HEK293T (cell line): ENCODE measurements at regions not wholly inside any gene's neighbourhood (a gene's known extent, or its start where the extent isn't known, plus 50 kb on each side); places are given as distances from the start of the nearest gene placed in this dataset.

Experiments used
- CTCF ChIA-PET: fragments of 350-600 bp; formaldehyde crosslinking; extraction: SDS; loops from one replicate; lab custom pipeline; 2021; ENCODE audit warnings: antibody characterized with exemption, inconsistent platforms; lab: Yijun Ruan, JAX
- POLR2A ChIA-PET: fragments of 350-600 bp; formaldehyde crosslinking; extraction: SDS; loops from one replicate; lab custom pipeline; 2020; ENCODE audit warnings: antibody characterized with exemption, inconsistent platforms; lab: Yijun Ruan, JAX
- DNase-seq: peaks from one replicate; pipeline ENCODE4 v3.0.0; 2012; ENCODE audit warnings: mixed read lengths; ENCODE audit errors: extremely low spot score
- ARNT ChIP-seq: fragments of 450-650 bp; IDR thresholded peaks from 2 replicates; pipeline ENCODE4 v1.6.1; 2017; ENCODE audit warnings: mild to moderate bottlenecking
- BHLHE40 ChIP-seq: fragments of 450-650 bp; IDR thresholded peaks from 2 replicates; pipeline ENCODE4 v1.6.1; 2016; ENCODE audit warnings: mild to moderate bottlenecking, moderate library complexity, borderline replicate concordance
- CTBP1 ChIP-seq: fragments of 450-650 bp; IDR thresholded peaks from 2 replicates; pipeline ENCODE4 v1.6.1; 2016; ENCODE audit warnings: borderline replicate concordance
- ELF4 ChIP-seq: fragments of 450-650 bp; IDR thresholded peaks from 2 replicates; pipeline ENCODE4 v1.6.1; 2017; ENCODE audit warnings: antibody characterized with exemption
- FOXA1 ChIP-seq: fragments of 450-650 bp; IDR thresholded peaks from 2 replicates; pipeline ENCODE4 v1.6.1; 2016; ENCODE audit warnings: mild to moderate bottlenecking
- FOXK2 ChIP-seq: fragments of 450-650 bp; IDR thresholded peaks from 2 replicates; pipeline ENCODE4 v1.6.1; 2016; ENCODE audit warnings: mild to moderate bottlenecking
- FOXM1 ChIP-seq: fragments of 450-650 bp; IDR thresholded peaks from 2 replicates; pipeline ENCODE4 v1.6.1; 2017; ENCODE audit warnings: mild to moderate bottlenecking, borderline replicate concordance
- HDGF ChIP-seq: fragments of 450-650 bp; IDR thresholded peaks from 2 replicates; pipeline ENCODE4 v1.6.1; 2017; ENCODE audit warnings: antibody characterized with exemption, borderline replicate concordance
- L3MBTL2 ChIP-seq: fragments of 450-650 bp; conservative IDR thresholded peaks from 2 replicates; pipeline ENCODE4 v1.6.1; 2016; ENCODE audit warnings: mild to moderate bottlenecking
- LEF1 ChIP-seq: fragments of 450-650 bp; IDR thresholded peaks from 2 replicates; pipeline ENCODE4 v1.6.1; 2017; ENCODE audit warnings: mild to moderate bottlenecking, borderline replicate concordance
- NFRKB ChIP-seq: fragments of 450-650 bp; IDR thresholded peaks from 2 replicates; pipeline ENCODE4 v1.6.1; 2016; ENCODE audit warnings: mild to moderate bottlenecking, moderate library complexity
- SP1 ChIP-seq: fragments of 450-650 bp; IDR thresholded peaks from 2 replicates; pipeline ENCODE4 v1.6.1; 2017
- SUZ12 ChIP-seq: fragments of 450-650 bp; IDR thresholded peaks from 2 replicates; pipeline ENCODE4 v1.6.1; 2016; ENCODE audit warnings: mild to moderate bottlenecking
- TARDBP ChIP-seq: fragments of 450-650 bp; IDR thresholded peaks from 2 replicates; pipeline ENCODE4 v1.6.1; 2016
- ZNF384 ChIP-seq: fragments of 450-650 bp; IDR thresholded peaks from 2 replicates; pipeline ENCODE4 v1.6.1; 2016
- TF ChIP-seq, protein P1 (sequence below): fragments of 450-650 bp; IDR thresholded peaks from 2 replicates; pipeline ENCODE4 v1.6.1; 2016

DNA sequence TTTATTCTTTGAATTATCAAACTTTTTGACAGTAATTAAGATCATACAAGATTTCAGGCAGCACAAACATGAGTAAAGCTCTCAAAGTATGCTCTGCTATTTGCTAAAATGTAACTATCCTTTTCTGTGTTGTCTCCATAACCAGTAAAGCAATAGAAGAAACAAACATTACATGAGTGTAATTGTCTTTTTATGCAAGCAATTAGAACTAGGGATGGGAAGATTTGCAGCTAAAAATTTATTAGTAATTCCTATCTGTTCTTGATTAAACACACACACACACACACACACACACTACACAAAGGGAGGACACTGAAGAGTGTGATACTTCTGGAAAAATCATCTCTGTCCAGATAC, 512.9 kb downstream of the FAT4 start:
- ChIA-PET POLR2A (no interaction called here), CTCF (no interaction called here)
- no peak for TF ChIP-seq TARDBP
- no peak for TF ChIP-seq LEF1
- DNase-seq, result no peak

DNA sequence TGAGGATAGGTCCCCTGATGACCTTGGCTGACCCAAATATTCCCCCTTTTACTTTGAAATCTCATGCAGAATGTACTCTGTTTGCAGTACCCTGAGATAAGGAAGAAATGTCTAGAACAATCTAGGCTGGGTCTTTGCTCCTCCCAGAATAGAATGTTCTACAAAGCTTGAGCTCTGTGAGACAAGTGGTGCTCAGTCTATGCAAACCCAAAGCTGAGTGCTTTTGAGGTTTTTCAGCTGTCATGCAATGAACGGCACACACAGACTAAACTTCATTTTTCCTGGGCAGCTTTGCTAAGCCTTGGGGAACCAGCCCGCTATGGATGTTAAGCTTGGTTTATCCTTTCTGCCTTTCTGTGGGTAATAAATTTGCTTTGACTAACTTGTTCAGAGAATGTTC, 513.6 kb downstream of the FAT4 start:
- no peak for TF ChIP-seq ZNF384
- no peak for TF ChIP-seq ELF4
- no peak for TF ChIP-seq NFRKB
- TF ChIP-seq TARDBP, result no peak
- TF ChIP-seq LEF1, result no peak
- no peak for DNase-seq
- ChIA-PET POLR2A (no interaction called here), CTCF (no interaction called here)

DNA sequence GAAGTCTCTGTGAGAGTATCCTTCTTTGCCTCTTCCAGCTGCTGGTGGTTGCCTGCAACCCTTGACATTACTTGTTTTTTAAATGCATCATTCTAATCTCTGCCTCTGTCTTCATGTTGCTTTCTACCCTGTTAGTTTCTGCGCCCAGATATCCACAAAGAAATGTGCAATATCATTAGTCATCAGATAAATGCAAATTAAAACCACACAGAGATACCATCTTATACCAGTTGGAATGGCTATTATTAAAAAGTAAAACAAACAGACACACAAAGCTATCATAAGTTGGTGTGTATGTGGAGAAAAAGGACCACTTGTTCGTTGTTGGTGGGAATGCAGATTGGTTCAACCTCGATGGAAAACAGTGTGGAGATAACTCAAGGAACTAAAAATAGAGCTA, 517.4 kb downstream of the FAT4 start:
- CTCF ChIA-PET, result no interaction called here
- DNase-seq, result no peak

DNA sequence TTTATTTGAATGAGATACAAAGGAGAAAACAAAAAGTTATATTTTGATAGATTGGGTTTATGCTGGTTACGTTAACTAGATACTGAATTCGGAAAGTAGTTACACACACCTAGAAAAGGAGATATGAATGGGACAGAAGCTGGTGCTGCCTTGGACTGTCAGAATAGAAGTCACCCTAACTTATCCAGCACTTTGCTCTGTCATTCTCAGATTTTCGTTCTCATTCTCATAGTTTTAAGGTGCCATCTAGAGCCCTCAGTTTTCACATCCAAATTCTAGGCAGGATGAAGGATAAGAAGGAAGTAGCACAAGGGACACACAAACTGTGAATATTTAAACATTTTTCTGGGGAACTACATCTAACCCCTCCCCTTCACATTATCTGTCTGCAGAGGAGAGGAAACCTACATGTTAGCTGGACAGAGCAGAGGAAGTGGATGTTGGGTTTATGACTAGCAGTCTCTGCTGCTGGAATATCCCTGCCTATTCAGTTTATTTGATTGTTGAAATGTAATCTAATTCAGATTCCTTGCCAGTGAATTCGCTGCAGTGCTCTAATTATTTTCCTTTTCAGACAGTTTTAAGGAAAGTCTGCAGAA, 521.9 kb downstream of the FAT4 start:
- DNase-seq, result no peak
- TF ChIP-seq ZNF384, result no peak
- TF ChIP-seq TARDBP, result no peak
- TF ChIP-seq BHLHE40, result no peak
- TF ChIP-seq FOXK2, result no peak
- TF ChIP-seq ELF4, result no peak
- TF ChIP-seq ARNT, result no peak
- TF ChIP-seq LEF1, result no peak
- TF ChIP-seq SUZ12, result no peak
- no peak for TF ChIP-seq HDGF
- TF ChIP-seq L3MBTL2, result no peak
- no peak for TF ChIP-seq FOXA1
- no peak for TF ChIP-seq CTBP1
- TF ChIP-seq, protein P1, sequence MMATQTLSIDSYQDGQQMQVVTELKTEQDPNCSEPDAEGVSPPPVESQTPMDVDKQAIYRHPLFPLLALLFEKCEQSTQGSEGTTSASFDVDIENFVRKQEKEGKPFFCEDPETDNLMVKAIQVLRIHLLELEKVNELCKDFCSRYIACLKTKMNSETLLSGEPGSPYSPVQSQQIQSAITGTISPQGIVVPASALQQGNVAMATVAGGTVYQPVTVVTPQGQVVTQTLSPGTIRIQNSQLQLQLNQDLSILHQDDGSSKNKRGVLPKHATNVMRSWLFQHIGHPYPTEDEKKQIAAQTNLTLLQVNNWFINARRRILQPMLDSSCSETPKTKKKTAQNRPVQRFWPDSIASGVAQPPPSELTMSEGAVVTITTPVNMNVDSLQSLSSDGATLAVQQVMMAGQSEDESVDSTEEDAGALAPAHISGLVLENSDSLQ, result no peak
- TF ChIP-seq SP1, result no peak
- no peak for TF ChIP-seq FOXM1
- no peak for TF ChIP-seq NFRKB
- ChIA-PET CTCF (no interaction called here), POLR2A (no interaction called here)

More for the DNA sequence above, 517.4 kb downstream of the FAT4 start:
- POLR2A ChIA-PET, result no interaction called here
- TF ChIP-seq CTBP1 (no peak), FOXA1 (no peak), FOXM1 (no peak), NFRKB (no peak), L3MBTL2 (no peak), SUZ12 (no peak), ARNT (no peak), BHLHE40 (no peak)

DNA sequence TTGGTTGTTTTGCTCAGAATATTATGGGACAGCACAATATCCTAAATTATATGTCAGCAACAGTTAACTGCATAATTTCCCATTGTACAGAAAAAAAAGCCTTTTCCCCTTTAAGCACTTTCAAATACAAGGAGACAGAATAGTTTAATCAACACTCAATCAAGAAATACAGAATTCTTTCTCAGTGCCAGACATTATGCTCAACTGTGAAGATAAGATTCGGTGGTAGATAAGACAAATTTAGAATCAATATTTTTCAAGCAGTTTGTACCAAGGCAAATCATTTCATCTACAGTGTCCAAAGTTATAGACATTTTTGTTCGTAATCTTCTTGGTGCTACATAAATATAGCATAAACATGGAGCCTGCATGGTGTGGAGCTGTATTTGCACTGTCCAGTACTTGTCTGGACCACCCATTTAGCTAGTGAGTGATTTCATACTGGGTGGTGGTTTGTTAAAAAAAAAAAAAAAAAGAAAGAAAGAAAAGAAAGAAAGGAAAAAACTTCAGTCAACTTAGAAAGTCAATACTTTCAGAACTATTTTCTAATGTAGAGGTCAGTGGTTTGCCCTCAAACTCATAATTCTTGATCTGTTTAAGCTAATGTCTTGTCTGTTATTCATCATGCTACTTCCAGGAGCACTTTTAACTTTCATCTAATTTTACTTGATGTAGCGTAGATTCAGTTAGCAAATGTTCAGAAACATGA, 522.9 kb downstream of the FAT4 start:
- ChIA-PET POLR2A (no interaction called here), CTCF (no interaction called here)
- DNase-seq, result no peak
- no peak for TF ChIP-seq LEF1

DNA sequence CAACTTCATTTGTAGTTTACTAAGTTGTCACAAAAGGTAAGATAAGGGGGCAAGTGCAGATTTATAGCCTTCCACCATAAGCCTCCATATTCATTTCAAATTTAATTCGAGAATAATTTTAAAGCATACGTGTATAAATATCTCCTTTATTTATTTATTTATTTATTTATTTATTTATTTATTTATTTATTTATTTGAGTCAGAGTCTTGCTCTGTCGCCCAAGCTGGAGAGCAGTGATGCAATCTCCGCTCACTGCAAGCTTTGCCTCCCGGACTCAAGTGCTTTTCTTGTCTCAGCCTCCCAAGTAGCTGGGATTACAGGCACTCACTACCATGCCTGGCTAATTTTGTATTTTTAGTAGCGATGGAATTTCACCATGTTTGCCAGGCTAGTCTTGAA, 523.4 kb downstream of the FAT4 start:
- ChIA-PET CTCF (no interaction called here), POLR2A (no interaction called here)
- no peak for TF ChIP-seq FOXA1
- no peak for TF ChIP-seq CTBP1
- TF ChIP-seq SP1, result no peak
- no peak for DNase-seq

DNA sequence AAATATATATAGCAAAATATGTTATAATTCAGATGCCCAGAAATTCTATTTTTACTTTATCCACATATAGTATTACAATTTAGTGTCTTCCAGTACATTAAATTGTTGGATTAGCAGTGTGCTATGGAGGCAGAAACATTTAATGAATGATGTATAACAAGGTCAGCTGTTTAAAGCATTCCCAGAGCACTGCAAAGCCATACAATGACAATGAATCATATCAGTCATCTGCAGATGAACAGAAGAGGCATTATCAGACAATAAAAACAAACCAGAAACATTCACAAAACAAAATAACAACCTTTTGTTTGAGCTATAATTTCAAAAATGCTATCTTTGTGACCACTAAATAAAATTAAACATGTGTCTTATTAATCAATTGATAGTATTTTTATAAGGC, 524.2 kb downstream of the FAT4 start:
- CTCF ChIA-PET, result no interaction called here
- DNase-seq, result no peak
- TF ChIP-seq HDGF, result no peak
- TF ChIP-seq BHLHE40, result no peak
- no peak for TF ChIP-seq ELF4
- no peak for TF ChIP-seq L3MBTL2
- no peak for TF ChIP-seq FOXA1
- no peak for TF ChIP-seq FOXM1
- no peak for TF ChIP-seq NFRKB
- no peak for TF ChIP-seq SP1
- TF ChIP-seq CTBP1, result no peak
- no peak for TF ChIP-seq ZNF384
- no peak for TF ChIP-seq FOXK2
- POLR2A ChIA-PET, result no interaction called here

DNA sequence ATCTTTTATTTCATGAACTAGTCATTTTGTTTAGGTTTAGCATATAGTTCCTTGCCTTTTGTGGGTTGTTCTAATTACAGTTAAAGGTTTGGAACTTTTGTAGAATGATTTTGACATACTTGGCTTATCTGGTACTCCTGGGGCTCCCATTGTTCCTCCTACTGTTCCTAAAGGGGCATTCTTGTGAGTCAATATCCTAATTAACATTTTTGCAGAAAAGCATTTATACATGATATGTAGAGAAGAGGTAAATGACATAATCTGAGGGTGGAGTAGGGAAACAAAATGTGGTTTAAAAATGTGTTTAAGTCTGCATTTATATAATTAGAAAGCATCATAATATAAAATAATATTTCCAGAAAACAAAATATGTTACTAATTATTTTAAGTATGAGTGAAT, 529.2 kb downstream of the FAT4 start:
- POLR2A ChIA-PET, result no interaction called here
- no peak for DNase-seq
- CTCF ChIA-PET, result no interaction called here
- no peak for TF ChIP-seq HDGF
- TF ChIP-seq L3MBTL2, result no peak
- no peak for TF ChIP-seq ELF4
- no peak for TF ChIP-seq BHLHE40
- TF ChIP-seq SP1, result no peak
- TF ChIP-seq NFRKB, result no peak
- no peak for TF ChIP-seq ZNF384
- TF ChIP-seq FOXK2, result no peak
